GM10266 (cell line): ENCODE measurements at regions not wholly inside any gene's neighbourhood (a gene's known extent, or its start where the extent isn't known, plus 50 kb on each side); places are given as distances from the start of the nearest gene placed in this dataset.

ENCODE experiments used
- DNase-seq: peaks from one replicate; pipeline ENCODE4 v3.0.0; 2012; ENCODE audit errors: extremely low spot score
- TF ChIP-seq, protein P1 (sequence below): IDR thresholded peaks from 2 replicates; pipeline ENCODE4 v1.5.1; 2012; ENCODE audit warnings: mild to moderate bottlenecking, low read depth; ENCODE audit not compliant: control insufficient read depth, insufficient read depth; ENCODE audit errors: missing control alignments

DNA sequence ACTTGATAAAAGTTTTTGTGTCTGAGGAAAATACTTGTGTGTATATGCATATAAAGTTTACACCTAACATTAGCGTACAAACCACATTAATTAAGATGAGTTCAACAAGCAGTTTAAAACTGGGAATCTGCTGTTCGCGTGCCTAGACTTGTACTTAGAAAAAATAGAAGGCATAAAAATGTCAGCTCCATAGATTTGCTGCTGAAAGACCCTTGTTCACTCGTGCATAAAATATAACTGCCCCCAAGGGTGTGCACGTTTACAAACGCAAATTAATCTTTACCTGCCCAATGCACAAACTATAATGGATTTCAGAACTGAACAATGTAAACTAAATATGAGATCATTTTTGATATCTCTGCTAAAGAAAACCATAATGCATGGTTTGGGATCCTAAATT lies 392.3 kb upstream of the ADGRL2 start:
- DNase-seq: no peak

DNA sequence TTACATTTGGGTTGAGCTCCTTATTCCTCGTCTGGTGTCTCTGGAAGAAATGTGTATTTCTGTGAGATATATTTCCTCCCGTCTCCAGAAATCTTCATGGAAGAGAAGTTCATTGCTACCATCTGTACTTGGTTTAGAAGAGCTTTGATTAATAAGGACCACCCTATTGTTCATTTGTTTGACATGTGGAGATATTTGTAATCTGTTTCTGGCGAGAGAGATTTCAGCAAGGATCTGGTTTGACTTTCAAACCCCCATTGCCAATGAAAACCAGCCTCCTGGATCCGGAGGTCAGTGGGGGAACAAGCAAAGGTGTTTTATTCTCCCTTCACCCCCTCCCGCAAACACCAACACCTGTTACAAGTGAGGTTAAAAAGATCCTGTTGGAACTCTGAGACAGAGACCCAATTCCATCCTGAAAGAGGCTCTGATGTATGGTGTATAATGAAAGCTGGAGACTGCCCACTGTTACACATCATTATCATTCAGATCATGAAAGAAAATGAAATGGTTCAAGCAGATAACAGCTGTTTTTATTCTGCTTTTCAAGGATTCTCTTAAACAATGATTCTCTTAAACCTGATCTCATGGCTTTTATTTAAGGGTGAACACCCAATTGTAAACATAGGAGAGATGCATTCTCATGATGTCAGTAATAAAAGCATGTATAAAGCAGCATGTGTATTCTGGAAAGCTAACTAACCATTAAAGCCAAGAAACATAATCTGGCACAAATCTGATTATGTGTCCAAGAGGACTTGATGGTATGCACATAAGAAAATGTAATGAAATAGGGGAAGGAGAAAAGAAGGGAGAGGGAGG lies 393.5 kb upstream of the ADGRL2 start:
- no peak for DNase-seq
- TF ChIP-seq, protein P1, sequence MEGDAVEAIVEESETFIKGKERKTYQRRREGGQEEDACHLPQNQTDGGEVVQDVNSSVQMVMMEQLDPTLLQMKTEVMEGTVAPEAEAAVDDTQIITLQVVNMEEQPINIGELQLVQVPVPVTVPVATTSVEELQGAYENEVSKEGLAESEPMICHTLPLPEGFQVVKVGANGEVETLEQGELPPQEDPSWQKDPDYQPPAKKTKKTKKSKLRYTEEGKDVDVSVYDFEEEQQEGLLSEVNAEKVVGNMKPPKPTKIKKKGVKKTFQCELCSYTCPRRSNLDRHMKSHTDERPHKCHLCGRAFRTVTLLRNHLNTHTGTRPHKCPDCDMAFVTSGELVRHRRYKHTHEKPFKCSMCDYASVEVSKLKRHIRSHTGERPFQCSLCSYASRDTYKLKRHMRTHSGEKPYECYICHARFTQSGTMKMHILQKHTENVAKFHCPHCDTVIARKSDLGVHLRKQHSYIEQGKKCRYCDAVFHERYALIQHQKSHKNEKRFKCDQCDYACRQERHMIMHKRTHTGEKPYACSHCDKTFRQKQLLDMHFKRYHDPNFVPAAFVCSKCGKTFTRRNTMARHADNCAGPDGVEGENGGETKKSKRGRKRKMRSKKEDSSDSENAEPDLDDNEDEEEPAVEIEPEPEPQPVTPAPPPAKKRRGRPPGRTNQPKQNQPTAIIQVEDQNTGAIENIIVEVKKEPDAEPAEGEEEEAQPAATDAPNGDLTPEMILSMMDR: no peak

More for the DNA sequence above, 392.3 kb upstream of the ADGRL2 start:
- TF ChIP-seq, protein P1: no peak

DNA sequence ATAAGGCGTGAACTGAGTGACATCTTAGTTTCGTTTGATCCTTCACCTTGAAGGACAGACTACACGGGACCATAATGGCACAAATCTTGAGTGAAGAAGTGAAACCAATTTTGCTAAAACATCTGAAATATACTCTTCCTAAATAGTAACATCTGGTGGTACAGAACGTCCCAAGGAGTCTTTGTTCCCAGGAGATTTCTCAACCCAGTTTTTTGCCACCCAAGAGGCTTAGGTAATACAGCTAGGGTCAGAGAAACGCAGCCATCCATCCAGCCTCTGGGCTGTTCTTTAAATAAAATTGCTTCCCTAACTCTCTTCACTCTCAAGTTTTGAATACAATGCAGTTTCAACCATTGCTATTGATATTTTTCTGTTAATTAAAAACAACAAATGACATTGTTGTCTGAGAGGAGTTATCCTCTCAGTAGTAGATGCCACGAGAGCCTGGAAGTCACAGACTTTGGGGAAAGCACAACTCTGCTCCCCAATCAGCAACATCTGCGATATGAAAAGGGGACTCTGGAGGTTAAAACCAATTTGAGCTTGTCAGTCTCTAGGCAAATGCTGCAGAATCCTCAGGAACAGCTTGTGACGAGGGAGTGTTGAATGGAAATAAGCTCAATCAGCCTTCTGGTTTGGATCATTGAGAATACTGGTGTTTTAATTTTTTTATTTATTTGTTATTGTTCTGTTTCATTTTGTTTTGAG lies 394.3 kb upstream of the ADGRL2 start:
- TF ChIP-seq, protein P1: no peak
- no peak for DNase-seq

DNA sequence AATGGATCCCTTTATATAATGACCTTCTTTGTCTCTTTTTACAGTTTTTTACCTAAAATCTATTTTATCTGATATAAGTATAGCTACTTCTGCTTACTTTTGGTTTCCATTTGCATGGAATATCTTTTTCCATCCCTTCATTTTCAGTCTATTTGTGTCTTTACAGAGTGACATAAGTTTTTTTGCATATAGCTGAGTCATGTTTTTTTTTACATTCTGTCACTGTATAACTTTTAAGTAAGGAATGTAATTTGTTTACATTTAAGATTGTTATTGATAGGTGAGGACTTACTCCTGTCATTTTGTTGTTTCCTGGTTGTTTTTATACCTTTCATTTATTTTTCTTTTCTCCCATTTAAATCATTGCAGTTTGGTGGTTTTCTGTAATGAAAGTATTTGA lies 402.7 kb upstream of the ADGRL2 start:
- TF ChIP-seq, protein P1: no peak
- DNase-seq: no peak

DNA sequence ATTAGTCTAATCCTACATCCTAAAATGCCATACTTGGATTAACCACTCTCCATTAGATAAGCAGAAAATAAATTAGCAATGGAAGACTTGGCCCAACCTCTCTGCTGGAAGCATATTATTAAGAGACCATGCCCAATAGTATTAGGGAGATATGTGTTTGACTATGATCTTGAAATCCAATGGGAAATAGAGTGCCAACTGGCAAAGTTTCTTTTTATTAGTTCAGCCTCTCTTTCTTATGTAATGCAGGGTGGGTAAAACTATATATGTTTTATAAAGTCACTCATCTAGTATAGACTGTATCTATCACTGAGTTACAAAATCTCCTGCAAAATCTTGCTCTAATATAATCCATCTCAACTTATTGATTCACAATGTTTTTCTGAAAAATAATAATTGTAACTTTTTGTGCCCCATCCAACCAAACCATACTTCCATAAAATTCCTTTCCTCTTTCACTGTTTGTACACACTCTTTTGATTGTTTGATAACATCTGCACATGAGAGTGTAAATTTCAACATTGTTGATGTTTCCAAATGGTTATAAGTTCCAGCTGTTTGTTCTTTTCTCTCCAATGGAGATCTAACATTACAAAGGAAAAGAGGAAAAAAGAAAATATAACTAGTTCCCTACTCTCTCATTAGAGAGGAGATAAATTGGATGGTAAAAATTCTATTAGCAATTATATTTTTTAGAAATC lies 408.1 kb upstream of the ADGRL2 start:
- DNase-seq: no peak
- TF ChIP-seq, protein P1: no peak

DNA sequence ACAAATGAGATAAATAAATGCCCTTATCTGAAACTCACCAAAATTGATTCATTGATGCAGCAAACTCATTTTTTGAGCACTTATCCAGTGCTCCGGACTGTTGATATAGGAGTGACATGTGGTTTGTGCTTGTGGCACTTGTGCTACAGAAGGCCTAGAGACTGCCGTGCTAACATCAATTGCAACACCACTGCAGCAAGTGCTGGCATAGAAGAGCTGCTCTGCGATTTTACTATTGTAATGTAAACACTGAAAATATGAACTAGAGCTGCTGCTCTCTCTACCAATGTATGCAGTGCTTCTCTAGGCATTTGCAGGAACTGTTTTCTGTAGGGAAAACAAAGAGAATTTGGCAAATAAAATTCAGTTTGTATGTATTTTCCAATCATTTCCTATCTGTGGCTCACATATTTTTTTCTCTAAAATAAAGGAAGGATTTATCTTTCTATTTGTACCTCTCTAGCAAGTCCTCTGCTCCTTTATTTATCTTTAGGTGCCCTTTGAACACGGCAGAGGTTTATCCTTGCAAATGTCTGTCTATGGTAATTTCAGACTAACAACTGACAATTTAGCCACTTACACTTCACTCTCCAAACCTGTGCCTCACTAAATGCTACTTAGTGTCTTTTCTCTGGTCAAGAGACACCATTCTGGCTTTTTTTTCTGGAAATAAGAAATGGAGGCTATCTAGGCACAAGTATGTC lies 409.5 kb upstream of the ADGRL2 start:
- TF ChIP-seq, protein P1: no peak
- no peak for DNase-seq
